SJSA1 (cell line): ENCODE measurements at regions not wholly inside any gene's neighbourhood (a gene's known extent, or its start where the extent isn't known, plus 50 kb on each side); places are given as distances from the start of the nearest gene placed in this dataset.

Source experiments
- DNase-seq, 2 experiments: peaks; one replicate each; pipeline ENCODE4 v3.0.0-alpha.2; 2015 to 2020; ENCODE audit warnings: low spot score in 2 of 2, low read depth in 1 of 2
- H3K27ac ChIP-seq: fragments of 250-450 bp; sonication (Bioruptor Pico); 2 replicates; pipeline ENCODE4 v1.5.1; 2020; ENCODE audit warnings: mild to moderate bottlenecking, moderate library complexity
- H3K27me3 ChIP-seq: fragments of 250-450 bp; sonication (Bioruptor Pico); replicated peaks from 2 replicates; pipeline ENCODE4 v1.5.1; 2020; ENCODE audit warnings: mild to moderate bottlenecking, moderate library complexity
- H3K36me3 ChIP-seq: fragments of 250-450 bp; sonication (Bioruptor Pico); 2 replicates; pipeline ENCODE4 v1.5.1; 2020; ENCODE audit warnings: mild to moderate bottlenecking
- H3K4me1 ChIP-seq: fragments of 250-450 bp; sonication (Bioruptor Pico); replicated peaks from 2 replicates; pipeline ENCODE4 v1.6.1; 2021; ENCODE audit warnings: mild to moderate bottlenecking
- H3K4me3 ChIP-seq: fragments of 250-450 bp; sonication (Bioruptor Pico); 2 replicates; pipeline ENCODE4 v1.5.1; 2020; ENCODE audit warnings: mild to moderate bottlenecking
- H3K9me3 ChIP-seq: fragments of 250-450 bp; sonication (Bioruptor Pico); replicated peaks from 2 replicates; pipeline ENCODE4 v1.5.1; 2020; ENCODE audit warnings: mild to moderate bottlenecking

DNA sequence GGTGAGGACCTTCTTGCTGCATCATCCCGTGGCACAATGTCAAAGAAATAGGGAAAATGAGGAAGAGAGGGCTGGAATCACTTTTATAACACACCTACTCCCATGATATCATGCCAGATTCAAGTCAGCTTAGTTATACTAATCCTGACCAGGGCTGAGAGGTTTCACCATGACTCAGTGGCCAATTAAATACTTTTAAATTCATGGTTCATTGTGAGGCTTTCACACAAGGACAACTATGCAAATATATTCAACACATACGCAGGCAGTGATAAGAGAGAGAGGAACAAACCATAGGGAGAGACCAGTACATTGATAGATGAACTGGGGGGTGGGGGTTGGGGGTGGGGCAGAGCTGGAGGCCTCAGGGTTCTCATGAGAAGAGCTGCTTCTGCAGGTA, 313.1 kb downstream of the LRFN2 start:
- Histone ChIP-seq H3K36me3 (no peaks in the 10 kb centered on the region), H3K4me3 (no peak overlapping the region), H3K27ac (no peak overlapping the region), H3K9me3 (no peaks in the 10 kb centered on the region), H3K4me1 (no peaks in the 10 kb centered on the region), H3K27me3 (no peaks in the 10 kb centered on the region)
- DNase-seq, result no peak

DNA sequence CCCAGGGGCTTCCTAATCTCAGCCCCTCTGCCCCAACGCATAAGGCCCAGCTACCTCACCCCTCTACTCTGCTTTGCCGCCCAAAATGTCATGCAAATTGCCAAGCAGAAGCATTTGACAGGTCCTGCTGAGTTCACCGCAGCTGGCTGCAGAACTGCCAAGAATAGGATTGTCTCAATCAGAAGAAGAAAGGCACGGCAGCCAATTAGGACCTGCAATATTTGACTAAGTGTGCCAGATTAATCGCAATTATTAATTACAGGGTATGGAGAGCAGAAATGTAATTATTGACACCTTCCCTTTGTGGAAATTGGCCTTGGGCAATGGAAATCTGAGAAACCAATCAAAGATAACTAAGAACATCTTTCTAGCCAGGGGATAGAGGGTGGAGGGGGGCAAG, 318.6 kb downstream of the LRFN2 start:
- Histone ChIP-seq H3K4me3 (no peak overlapping the region), H3K27ac (no peak overlapping the region), H3K4me1 (no peaks in the 10 kb centered on the region), H3K36me3 (no peaks in the 10 kb centered on the region), H3K27me3 (no peaks in the 10 kb centered on the region), H3K9me3 (no peaks in the 10 kb centered on the region)
- no peak for DNase-seq

DNA sequence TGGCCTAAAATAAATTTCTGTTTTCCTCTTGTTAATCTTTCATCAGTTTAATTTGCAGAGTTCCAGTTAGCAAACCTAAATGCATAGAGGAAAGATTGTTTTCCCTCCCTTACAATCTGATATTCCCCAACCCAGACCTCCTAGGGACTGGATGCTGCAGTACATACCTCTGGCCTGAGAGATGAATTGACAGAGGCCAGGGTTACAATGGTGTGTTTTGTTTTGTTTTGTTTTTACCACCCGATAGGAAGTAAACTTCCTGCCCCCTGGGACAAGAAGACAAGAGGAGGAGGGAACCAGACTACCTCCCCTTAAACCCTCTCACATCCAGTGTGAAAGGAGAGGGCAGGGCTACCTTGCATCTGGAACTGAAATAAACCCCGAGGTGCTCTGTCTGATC, 319.0 kb downstream of the LRFN2 start:
- Histone ChIP-seq H3K4me1 (no peaks in the 10 kb centered on the region), H3K4me3 (no peak overlapping the region), H3K27ac (no peak overlapping the region), H3K36me3 (no peaks in the 10 kb centered on the region), H3K27me3 (no peaks in the 10 kb centered on the region), H3K9me3 (no peaks in the 10 kb centered on the region)
- no peak for DNase-seq

DNA sequence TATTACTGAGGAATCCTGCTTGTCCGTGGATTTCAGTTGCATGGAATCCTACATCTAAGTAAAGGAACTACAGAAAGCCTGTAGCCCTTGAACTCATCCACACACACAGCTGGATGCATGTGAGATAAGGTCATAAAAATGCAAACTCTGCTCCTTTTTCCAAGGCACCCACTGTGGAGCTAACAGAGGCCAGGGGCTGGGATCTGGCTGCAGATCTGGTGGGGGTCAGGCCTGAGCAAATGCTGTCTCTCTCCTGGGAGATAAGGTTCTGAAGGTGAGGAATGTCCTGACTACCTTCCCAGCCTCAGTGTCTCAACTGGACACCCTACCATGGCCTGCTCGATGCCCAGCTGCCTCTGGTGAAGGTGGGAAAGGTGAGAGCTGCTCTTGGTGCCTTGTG, 321.5 kb downstream of the LRFN2 start:
- H3K36me3 ChIP-seq, result no peaks in the 10 kb centered on the region
- H3K27me3 ChIP-seq, result no peaks in the 10 kb centered on the region
- H3K9me3 ChIP-seq, result no peaks in the 10 kb centered on the region
- H3K4me1 ChIP-seq, result no peaks in the 10 kb centered on the region
- no peak overlapping the region for H3K27ac ChIP-seq
- DNase-seq, result no peak
- no peak overlapping the region for H3K4me3 ChIP-seq

DNA sequence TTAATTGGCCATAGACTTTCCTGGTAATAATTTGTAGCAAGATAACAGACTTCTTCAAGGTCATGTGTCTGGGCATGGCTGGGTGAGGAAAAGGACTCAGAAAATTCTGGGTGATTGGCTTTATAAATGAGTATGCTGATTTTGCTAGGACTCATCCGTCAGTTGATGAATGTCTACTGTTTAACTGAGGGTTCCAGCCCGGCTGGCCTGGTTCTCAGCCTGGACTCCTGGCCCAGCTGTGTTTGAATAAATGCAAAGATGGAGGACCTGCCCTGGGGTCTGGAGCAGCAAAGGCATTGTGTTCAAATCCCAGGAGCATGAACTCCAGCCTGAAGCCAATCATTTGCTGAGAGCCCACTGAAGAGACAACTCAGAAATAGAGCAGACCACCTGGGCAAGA, 323.2 kb downstream of the LRFN2 start:
- no peaks in the 10 kb centered on the region for H3K9me3 ChIP-seq
- no peaks in the 10 kb centered on the region for H3K27me3 ChIP-seq
- H3K27ac ChIP-seq, result no peak overlapping the region
- no peak overlapping the region for H3K4me3 ChIP-seq
- no peaks in the 10 kb centered on the region for H3K36me3 ChIP-seq
- no peak for DNase-seq
- H3K4me1 ChIP-seq, result no peaks in the 10 kb centered on the region

DNA sequence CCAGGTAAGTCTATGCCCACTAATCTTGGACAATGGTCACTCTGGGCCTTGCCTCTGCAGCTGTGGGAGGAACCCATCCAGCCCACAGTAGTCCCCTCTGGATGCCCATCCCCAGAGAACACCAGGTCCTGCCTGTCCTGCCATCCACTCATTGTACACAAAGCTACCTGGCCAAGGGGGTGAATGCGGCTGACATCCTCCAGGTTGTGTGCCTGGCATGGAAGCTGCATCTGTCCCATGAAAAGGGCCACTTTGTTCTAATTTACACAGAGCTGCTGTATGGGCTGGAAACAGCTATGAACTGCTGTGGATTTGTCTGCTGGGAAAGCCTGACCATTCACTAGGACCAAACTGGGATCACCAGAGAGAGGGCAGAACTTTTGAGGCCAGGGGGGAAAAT, 324.8 kb downstream of the LRFN2 start:
- Histone ChIP-seq H3K4me3 (no peak overlapping the region), H3K4me1 (no peaks in the 10 kb centered on the region), H3K27me3 (no peaks in the 10 kb centered on the region), H3K36me3 (no peaks in the 10 kb centered on the region), H3K9me3 (no peaks in the 10 kb centered on the region), H3K27ac (no peak overlapping the region)
- no peak for DNase-seq

DNA sequence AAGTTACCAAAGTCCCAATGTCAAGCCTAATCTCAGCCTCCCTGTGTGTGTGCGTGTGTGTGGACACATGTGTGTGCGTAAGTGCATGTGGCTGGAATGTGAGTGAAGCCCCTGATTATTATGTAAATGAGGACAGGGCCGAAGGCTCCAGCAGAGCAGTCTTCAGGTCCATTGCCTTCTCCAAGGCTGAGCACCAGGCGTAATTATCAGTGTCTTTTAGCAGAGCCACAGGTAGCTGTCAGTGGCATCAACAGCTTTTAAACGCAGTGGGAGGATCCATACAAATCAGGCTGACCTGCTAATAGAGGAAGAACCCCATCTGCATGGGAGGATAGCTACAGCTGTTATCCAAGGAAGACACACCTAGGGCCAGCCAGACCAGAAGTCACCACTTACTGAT, 324.3 kb upstream of the MOCS1 start:
- no peaks in the 10 kb centered on the region for H3K27me3 ChIP-seq
- no peaks in the 10 kb centered on the region for H3K36me3 ChIP-seq
- no peak overlapping the region for H3K27ac ChIP-seq
- DNase-seq, result no peak
- no peak overlapping the region for H3K4me3 ChIP-seq
- no peaks in the 10 kb centered on the region for H3K9me3 ChIP-seq
- no peaks in the 10 kb centered on the region for H3K4me1 ChIP-seq

DNA sequence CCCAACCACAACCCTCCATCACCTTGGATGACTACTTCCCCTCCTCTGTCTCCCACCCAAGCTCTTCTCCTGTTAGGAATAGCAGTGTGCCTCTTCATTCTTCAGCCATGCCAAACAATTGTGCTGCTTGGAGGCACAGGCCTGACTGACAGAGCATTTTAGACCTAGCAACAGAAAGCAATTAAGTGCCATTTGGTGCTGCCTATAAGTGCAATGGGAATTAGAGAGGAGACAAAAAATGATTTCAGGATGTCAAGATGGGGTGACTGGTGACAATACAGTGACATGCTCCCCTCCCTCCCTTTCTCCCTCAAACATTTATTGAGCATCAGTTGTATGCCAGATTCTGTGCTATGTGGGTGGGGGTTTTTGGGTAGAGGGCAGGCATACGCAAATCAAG, 322.6 kb upstream of the MOCS1 start:
- no peaks in the 10 kb centered on the region for H3K36me3 ChIP-seq
- no peak overlapping the region for H3K4me3 ChIP-seq
- H3K9me3 ChIP-seq, result no peaks in the 10 kb centered on the region
- no peaks in the 10 kb centered on the region for H3K27me3 ChIP-seq
- DNase-seq, result no peak
- no peak overlapping the region for H3K27ac ChIP-seq
- no peaks in the 10 kb centered on the region for H3K4me1 ChIP-seq

DNA sequence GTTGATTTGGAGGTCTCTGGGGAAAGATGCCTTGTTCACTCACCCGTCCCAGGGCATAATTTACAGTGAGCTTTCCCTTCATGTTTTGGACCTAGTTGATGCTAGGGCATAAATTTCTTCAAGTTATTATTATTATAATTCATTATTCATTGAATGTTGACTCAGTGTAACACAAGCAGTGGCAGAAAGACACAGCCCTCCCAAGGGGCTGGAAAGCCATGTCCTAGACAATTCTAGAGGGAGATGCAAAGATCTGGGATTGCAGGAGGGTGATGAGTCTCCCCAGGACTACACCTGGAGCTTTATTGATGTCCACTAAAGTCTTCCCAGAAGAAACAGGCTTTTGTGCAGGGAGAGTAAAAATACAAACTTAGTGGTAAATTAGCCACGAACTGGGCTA, 322.0 kb upstream of the MOCS1 start:
- no peak overlapping the region for H3K27ac ChIP-seq
- no peak for DNase-seq
- no peak overlapping the region for H3K4me3 ChIP-seq
- H3K36me3 ChIP-seq, result no peaks in the 10 kb centered on the region
- H3K9me3 ChIP-seq, result no peaks in the 10 kb centered on the region
- no peaks in the 10 kb centered on the region for H3K4me1 ChIP-seq
- H3K27me3 ChIP-seq, result no peaks in the 10 kb centered on the region

DNA sequence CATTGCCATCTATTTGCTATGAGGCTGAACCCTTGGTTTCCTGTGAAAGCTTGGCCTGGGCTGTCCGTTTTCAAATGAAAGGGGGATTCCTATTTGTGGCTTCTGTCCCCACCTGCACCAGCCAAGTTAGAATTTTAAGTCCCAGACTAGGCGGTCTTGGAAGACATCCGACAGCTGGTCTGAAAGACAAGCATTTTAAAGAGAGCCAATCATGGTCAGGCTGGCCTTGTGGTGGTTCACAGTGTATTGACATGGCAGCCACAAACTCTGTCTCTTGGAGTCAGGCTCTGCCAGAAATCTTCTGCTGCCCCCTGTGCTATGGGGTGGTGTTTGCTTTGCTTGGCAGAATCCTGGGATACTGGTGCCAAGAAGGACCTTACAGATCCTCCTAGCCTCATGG, 319.2 kb upstream of the MOCS1 start:
- H3K27me3 ChIP-seq, result no peaks in the 10 kb centered on the region
- no peaks in the 10 kb centered on the region for H3K4me1 ChIP-seq
- no peak overlapping the region for H3K4me3 ChIP-seq
- no peak overlapping the region for H3K27ac ChIP-seq
- H3K9me3 ChIP-seq, result no peaks in the 10 kb centered on the region
- no peaks in the 10 kb centered on the region for H3K36me3 ChIP-seq
- no peak for DNase-seq

DNA sequence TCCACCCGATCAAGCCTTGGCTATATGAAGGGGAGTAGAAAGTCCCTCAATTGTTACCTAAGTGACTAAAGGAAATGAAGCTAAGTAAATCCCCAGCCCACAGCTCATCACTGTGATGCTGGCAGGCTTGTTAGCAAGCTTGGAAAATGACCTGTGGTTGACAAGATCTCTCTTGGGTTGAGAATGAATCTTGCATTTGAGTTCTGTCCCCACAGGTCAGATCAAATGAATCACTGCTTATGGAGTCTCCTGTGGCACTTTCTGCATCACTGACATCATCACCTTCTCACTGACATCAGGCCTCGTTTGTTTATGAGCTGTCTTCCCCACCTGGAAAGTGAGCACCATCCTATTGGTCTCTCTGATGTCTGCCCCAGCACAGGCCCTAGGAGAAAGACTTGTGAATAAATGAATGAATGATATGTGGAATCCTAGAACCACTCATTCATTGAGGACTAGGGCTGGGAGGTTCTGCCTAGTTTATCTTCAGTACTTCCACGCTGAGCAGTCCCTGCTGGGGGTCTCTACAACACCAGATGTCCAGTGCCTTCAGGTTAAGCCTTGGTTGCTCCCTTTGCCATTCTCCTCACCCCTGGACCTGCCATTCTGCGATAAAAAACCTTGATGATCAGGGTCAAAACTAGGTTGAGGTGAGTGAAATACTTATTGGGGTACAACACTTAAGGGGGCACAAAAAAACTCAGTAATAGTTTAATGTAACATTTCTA, 318.4 kb upstream of the MOCS1 start:
- no peak overlapping the region for H3K27ac ChIP-seq
- H3K36me3 ChIP-seq, result no peaks in the 10 kb centered on the region
- no peaks in the 10 kb centered on the region for H3K27me3 ChIP-seq
- no peaks in the 10 kb centered on the region for H3K9me3 ChIP-seq
- no peaks in the 10 kb centered on the region for H3K4me1 ChIP-seq
- DNase-seq, result no peak
- no peak overlapping the region for H3K4me3 ChIP-seq

DNA sequence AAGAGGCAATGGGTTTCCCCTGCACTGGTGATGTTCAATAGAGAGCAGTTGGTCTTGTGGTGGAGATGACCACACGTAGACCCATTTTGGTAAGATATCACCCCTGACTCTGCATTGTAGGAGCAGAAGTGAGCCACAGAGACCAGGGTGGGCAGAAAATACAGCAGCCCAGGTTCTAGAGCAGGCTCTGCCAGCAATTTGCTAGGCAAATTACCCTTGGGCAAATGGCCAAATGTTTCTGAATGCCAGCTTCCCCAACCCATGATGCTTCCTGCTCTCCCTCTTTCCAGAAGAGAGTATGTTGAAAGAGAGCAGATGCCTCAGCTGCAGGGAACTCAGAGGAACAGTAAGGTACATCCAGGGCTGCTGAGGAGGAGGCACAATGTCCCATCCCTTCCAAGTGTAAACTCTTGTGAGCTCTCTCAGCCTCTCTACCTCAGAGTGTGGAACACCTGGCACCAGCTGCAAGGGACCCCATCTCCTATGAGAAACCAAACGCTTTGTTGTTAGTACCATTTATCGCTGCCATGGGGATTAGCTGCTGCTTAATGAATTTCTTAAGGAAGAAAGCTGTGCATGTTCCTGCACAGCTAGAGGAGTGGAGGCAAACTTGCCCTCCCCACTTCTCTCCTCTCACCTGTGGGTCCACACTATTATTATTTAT, 317.5 kb upstream of the MOCS1 start:
- H3K9me3 ChIP-seq, result no peaks in the 10 kb centered on the region
- no peak overlapping the region for H3K27ac ChIP-seq
- H3K4me1 ChIP-seq, result no peaks in the 10 kb centered on the region
- no peak overlapping the region for H3K4me3 ChIP-seq
- no peak for DNase-seq
- no peaks in the 10 kb centered on the region for H3K36me3 ChIP-seq
- no peaks in the 10 kb centered on the region for H3K27me3 ChIP-seq

DNA sequence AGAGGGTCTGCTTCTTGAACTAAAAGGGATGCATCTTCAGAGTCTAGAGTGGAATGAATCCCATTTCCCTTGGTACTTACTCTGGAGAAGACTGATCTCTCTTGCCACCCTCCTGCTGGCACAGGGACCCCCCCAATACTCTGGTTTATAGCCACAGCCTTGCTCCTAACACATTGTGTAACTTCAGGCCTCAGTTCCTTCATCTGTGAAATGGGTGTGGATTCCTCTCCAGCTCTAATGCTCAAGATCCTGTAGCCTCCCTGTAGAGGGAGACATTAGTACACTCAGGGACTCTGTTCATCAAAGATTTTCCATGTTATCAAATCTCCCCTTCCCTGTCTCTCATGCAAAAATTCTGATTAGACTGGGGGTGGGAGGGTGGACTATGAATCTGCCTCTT, 315.7 kb upstream of the MOCS1 start:
- no peak overlapping the region for H3K27ac ChIP-seq
- no peak overlapping the region for H3K4me3 ChIP-seq
- DNase-seq, result no peak
- H3K36me3 ChIP-seq, result no peaks in the 10 kb centered on the region
- no peaks in the 10 kb centered on the region for H3K27me3 ChIP-seq
- no peaks in the 10 kb centered on the region for H3K9me3 ChIP-seq
- no peaks in the 10 kb centered on the region for H3K4me1 ChIP-seq

DNA sequence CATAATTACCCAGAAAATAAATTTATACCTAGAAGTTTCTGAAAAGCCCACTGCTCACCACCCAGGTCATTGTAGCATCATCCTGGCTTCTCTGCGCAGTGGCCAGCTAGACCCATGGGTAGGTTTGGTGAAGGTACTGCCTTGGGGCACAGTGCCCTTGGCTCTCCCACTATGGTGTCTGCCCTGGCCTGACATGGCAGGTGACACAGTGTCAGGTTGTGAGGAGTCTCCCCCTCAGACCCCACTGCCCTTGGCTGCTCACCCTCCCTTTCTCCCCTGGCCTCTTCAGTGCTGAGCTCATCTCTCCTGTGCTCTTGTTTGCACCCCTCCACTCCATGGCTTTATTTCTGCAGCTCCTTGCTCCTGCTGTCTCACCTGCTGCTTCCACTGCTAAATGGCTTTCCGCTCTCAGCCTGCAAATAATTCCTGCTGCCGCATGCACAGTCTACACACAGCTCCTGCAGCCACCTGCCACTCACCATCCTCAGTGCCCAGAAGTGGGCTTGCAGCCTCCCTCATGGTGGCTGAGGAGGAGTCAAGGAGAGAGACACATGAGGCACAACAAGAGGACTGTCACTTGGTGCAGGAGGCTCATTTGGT, 313.4 kb upstream of the MOCS1 start:
- no peaks in the 10 kb centered on the region for H3K4me1 ChIP-seq
- no peaks in the 10 kb centered on the region for H3K27me3 ChIP-seq
- H3K27ac ChIP-seq, result no peak overlapping the region
- H3K9me3 ChIP-seq, result no peaks in the 10 kb centered on the region
- no peak overlapping the region for H3K4me3 ChIP-seq
- H3K36me3 ChIP-seq, result no peaks in the 10 kb centered on the region
- no peak for DNase-seq
